GM23338 (cell line): ENCODE measurements at regions not wholly inside any gene's neighbourhood (a gene's known extent, or its start where the extent isn't known, plus 50 kb on each side); places are given as distances from the start of the nearest gene placed in this dataset.

Experiments
- ATAC-seq: fragments of 200-7000 bp; cut with Tn5 transposase; 3 replicates; pipeline ENCODE4 v1.9.1; 2020
- DNase-seq: peaks from one replicate; pipeline ENCODE4 v3.0.0-alpha.2; 2015; ENCODE audit warnings: low spot score
- H2AFZ ChIP-seq: fragments of 200-600 bp; sonication (generic); 2 replicates; pipeline ENCODE4 v1.8.0; 2016; ENCODE audit warnings: antibody characterized with exemption, mild to moderate bottlenecking, moderate library complexity
- H3F3A ChIP-seq: fragments of 200-600 bp; sonication (generic); replicated peaks from 2 replicates; pipeline ENCODE4 v1.8.0; 2017; ENCODE audit warnings: antibody characterized with exemption, mixed run types, low read depth
- H3K27ac ChIP-seq: fragments of 200-600 bp; sonication (generic); 2 replicates; pipeline ENCODE4 v1.6.1; 2016; ENCODE audit warnings: low read depth
- H3K27me3 ChIP-seq: fragments of 200-600 bp; sonication (generic); 2 replicates; pipeline ENCODE4 v1.8.0; 2016; ENCODE audit warnings: mild to moderate bottlenecking, mixed run types, moderate library complexity; ENCODE audit not compliant: insufficient read depth
- H3K36me3 ChIP-seq: fragments of 200-600 bp; sonication (generic); 2 replicates; pipeline ENCODE4 v1.8.0; 2016; ENCODE audit warnings: mild to moderate bottlenecking; ENCODE audit not compliant: insufficient read depth
- H3K4me1 ChIP-seq: fragments of 200-600 bp; sonication (generic); 2 replicates; pipeline ENCODE4 v1.8.0; 2016; ENCODE audit warnings: mild to moderate bottlenecking, moderate library complexity; ENCODE audit not compliant: insufficient read depth
- H3K4me2 ChIP-seq: fragments of 200-600 bp; sonication (generic); 2 replicates; pipeline ENCODE4 v1.7.1; 2017; ENCODE audit warnings: mixed run types
- H3K4me3 ChIP-seq: fragments of 200-600 bp; sonication (generic); 2 replicates; pipeline ENCODE4 v1.6.1; 2016; ENCODE audit warnings: mixed run types
- H3K79me2 ChIP-seq: fragments of 200-600 bp; sonication (generic); replicated peaks from 2 replicates; pipeline ENCODE4 v1.8.0; 2017; ENCODE audit warnings: mild to moderate bottlenecking; ENCODE audit not compliant: insufficient read depth
- H3K9me2 ChIP-seq: fragments of 200-600 bp; sonication (generic); 2 replicates; pipeline ENCODE4 v1.8.0; 2017; ENCODE audit not compliant: insufficient read depth
- H4K20me1 ChIP-seq: fragments of 200-600 bp; sonication (generic); replicated peaks from 2 replicates; pipeline ENCODE4 v1.8.0; 2017; ENCODE audit warnings: mild to moderate bottlenecking; ENCODE audit not compliant: insufficient read depth
- H3K27ac Mint-ChIP-seq: 2 replicates; pipeline ENCODE4 v1.8.0; 2020; ENCODE audit warnings: inconsistent platforms, mild to moderate bottlenecking, moderate library complexity, mixed read lengths
- H3K27me3 Mint-ChIP-seq: 3 replicates; pipeline ENCODE4 v1.8.0; 2022; ENCODE audit warnings: low read depth, mild to moderate bottlenecking, moderate library complexity, mixed read lengths, inconsistent platforms; ENCODE audit not compliant: insufficient read depth, poor library complexity
- H3K36me3 Mint-ChIP-seq: 3 replicates; pipeline ENCODE4 v1.8.0; 2021; ENCODE audit warnings: low read depth, mild to moderate bottlenecking, inconsistent platforms, moderate library complexity, mixed read lengths
- H3K4me1 Mint-ChIP-seq: 3 replicates; pipeline ENCODE4 v1.8.0; 2020; ENCODE audit warnings: mild to moderate bottlenecking, inconsistent platforms, mixed read lengths
- H3K4me3 Mint-ChIP-seq: 3 replicates; pipeline ENCODE4 v1.8.0; 2021; ENCODE audit warnings: moderate library complexity, mild to moderate bottlenecking, inconsistent platforms, mixed read lengths
- H3K9me3 Mint-ChIP-seq: 3 replicates; pipeline ENCODE4 v1.8.0; 2020; ENCODE audit warnings: moderate library complexity, mild to moderate bottlenecking, inconsistent platforms, mixed read lengths
- ETS1 ChIP-seq: IDR thresholded peaks from 2 replicates; pipeline ENCODE4 v1.6.1; 2016; ENCODE audit warnings: antibody characterized with exemption
- EZH2 ChIP-seq: fragments of 200-600 bp; sonication (generic); IDR thresholded peaks from one replicate; pipeline ENCODE4 v1.8.0; 2017; ENCODE audit warnings: antibody characterized with exemption, mild to moderate bottlenecking, low read depth; ENCODE audit not compliant: unreplicated experiment
- POLR2AphosphoS5 ChIP-seq: IDR thresholded peaks from 2 replicates; pipeline ENCODE4 v1.6.1; 2016; ENCODE audit warnings: antibody characterized with exemption, low read depth
- ZNF462 ChIP-seq: fragments of 250-450 bp; sonication (Bioruptor Pico); IDR thresholded peaks from 2 replicates; pipeline ENCODE4 v1.5.0; 2020; ENCODE audit warnings: mild to moderate bottlenecking, moderate library complexity

- TF ChIP-seq ETS1 (no peak), ZNF462 (no peak), POLR2AphosphoS5 (no peak), EZH2 (no peak)
These were observed 114.8 kb upstream of the ATP6AP2 start (continued) for GRCh38 chrX:40465735-40466551.

GRCh38 chrX:40462795-40463194 lies 118.0 kb upstream of the ATP6AP2 start:
- no peaks in the 10 kb centered on the region for H3K79me2 ChIP-seq
- H3K4me3 ChIP-seq: no peak overlapping the region
- no peak overlapping the region for H3K4me2 ChIP-seq
- H3K9me3 Mint-ChIP-seq: peaks cover 3% of the 10 kb centered on the region; the same call in 1 of the 3 replicates
- peaks cover 8% of the 10 kb centered on the region; the same call in 1 of the 3 replicates for H3K36me3 Mint-ChIP-seq
- H3K9me2 ChIP-seq: no peaks in the 10 kb centered on the region
- H2AFZ ChIP-seq: no peak overlapping the region
- H3K4me3 Mint-ChIP-seq: no peak overlapping the region
- ATAC-seq (no peak), DNase-seq (no peak)
- no peaks in the 10 kb centered on the region for H4K20me1 ChIP-seq
- no peaks in the 10 kb centered on the region for H3K36me3 ChIP-seq
- peaks cover 8% of the 10 kb centered on the region for H3K27me3 Mint-ChIP-seq
- no peak overlapping the region for H3K27ac Mint-ChIP-seq
- no peaks in the 10 kb centered on the region for H3K27me3 ChIP-seq
- H3K4me1 Mint-ChIP-seq: peaks cover 10% of the 10 kb centered on the region; the same call in 2 of the 3 replicates
- H3F3A ChIP-seq: no peaks in the 10 kb centered on the region
- H3K27ac ChIP-seq: no peak overlapping the region
- H3K4me1 ChIP-seq: no peaks in the 10 kb centered on the region
- TF ChIP-seq ZNF462 (no peak), EZH2 (no peak), POLR2AphosphoS5 (no peak)
